Type B pancreatic cell (in vitro differentiated cells): ENCODE measurements at regions not wholly inside any gene's neighbourhood (a gene's known extent, or its start where the extent isn't known, plus 50 kb on each side); places are given as distances from the start of the nearest gene placed in this dataset.

Experiments used
- DNase-seq: peaks from one replicate; pipeline ENCODE4 v3.0.0; 2021; ENCODE audit warnings: mixed read lengths; ENCODE audit not compliant: unreplicated experiment; ENCODE audit errors: extremely low spot score
- H3K27ac Mint-ChIP-seq: 2 replicates; pipeline ENCODE4 v1.8.0; 2021; ENCODE audit warnings: mild to moderate bottlenecking, mixed read lengths
- H3K27me3 Mint-ChIP-seq: 2 replicates; pipeline ENCODE4 v1.8.0; 2021; ENCODE audit warnings: mixed read lengths
- H3K36me3 Mint-ChIP-seq: 2 replicates; pipeline ENCODE4 v1.8.0; 2021; ENCODE audit warnings: mixed read lengths
- H3K4me1 Mint-ChIP-seq: one replicate; pipeline ENCODE4 v1.8.0; 2021; ENCODE audit warnings: mixed read lengths; ENCODE audit not compliant: unreplicated experiment
- H3K4me3 Mint-ChIP-seq: 2 replicates; pipeline ENCODE4 v1.8.0; 2021; ENCODE audit warnings: mild to moderate bottlenecking, mixed read lengths
- H3K9me3 Mint-ChIP-seq: 2 replicates; pipeline ENCODE4 v1.8.0; 2021; ENCODE audit warnings: mixed read lengths
- TF ChIP-seq, protein P1 (sequence below): fragments of 200-600 bp; sonication (generic); conservative IDR thresholded peaks from 2 replicates; pipeline ENCODE4 v1.5.0; 2021; ENCODE audit warnings: antibody characterized with exemption, mild to moderate bottlenecking

DNA sequence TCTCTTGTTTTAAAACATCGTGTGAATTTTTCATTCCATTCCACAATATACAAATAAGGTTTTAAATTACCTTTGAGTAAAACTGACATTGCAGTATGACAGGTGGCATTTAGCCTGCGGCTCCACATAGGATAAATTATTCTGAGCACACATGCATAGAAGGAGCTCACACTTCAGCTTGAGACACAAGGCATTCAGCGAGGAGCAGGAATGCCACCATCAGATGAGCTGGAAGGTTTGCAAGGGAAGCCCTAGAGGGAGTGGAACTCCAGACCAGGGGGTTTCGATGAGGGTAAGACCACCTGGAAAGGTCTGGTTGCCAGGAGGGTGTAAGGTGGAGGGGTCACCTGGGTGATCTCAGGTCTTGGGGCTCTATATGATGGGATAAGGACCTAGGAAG lies 259.0 kb upstream of the ADRA1B start:
- Mint-ChIP-seq H3K27ac (peak overlapping the region; percentile 33), H3K4me1 (no peaks in the 10 kb centered on the region), H3K27me3 (peaks cover 3% of the 10 kb centered on the region), H3K36me3 (no peaks in the 10 kb centered on the region), H3K4me3 (peak overlapping the region; percentile 41), H3K9me3 (no peaks in the 10 kb centered on the region)
- TF ChIP-seq, protein P1, sequence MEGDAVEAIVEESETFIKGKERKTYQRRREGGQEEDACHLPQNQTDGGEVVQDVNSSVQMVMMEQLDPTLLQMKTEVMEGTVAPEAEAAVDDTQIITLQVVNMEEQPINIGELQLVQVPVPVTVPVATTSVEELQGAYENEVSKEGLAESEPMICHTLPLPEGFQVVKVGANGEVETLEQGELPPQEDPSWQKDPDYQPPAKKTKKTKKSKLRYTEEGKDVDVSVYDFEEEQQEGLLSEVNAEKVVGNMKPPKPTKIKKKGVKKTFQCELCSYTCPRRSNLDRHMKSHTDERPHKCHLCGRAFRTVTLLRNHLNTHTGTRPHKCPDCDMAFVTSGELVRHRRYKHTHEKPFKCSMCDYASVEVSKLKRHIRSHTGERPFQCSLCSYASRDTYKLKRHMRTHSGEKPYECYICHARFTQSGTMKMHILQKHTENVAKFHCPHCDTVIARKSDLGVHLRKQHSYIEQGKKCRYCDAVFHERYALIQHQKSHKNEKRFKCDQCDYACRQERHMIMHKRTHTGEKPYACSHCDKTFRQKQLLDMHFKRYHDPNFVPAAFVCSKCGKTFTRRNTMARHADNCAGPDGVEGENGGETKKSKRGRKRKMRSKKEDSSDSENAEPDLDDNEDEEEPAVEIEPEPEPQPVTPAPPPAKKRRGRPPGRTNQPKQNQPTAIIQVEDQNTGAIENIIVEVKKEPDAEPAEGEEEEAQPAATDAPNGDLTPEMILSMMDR, result no peak
- no peak for DNase-seq

DNA sequence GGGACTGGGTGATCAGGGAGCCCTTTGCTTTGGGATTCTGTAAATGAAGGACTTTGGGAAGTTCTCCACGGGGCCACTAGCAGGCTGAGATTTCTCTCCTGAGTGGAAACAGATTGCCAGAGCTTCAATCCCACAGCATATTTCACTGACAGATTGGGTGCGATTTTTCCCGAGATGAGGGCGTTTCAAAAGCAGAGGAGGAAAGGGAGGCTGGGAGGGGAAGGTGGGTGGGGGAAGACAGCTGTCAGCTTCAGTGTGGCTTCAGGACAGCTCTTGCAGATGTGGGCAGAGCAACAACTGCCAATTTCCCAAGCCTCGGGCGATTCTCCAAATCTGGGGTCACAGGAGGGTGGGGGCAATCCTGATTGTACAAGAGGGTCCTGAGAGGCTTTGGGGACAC lies 258.5 kb upstream of the ADRA1B start:
- TF ChIP-seq, protein P1, result no peak
- Mint-ChIP-seq H3K27me3 (peaks cover 3% of the 10 kb centered on the region), H3K4me1 (no peaks in the 10 kb centered on the region), H3K36me3 (no peaks in the 10 kb centered on the region), H3K4me3 (no peak overlapping the region), H3K27ac (peak overlapping the region; percentile 33), H3K9me3 (no peaks in the 10 kb centered on the region)
- DNase-seq, result no peak

DNA sequence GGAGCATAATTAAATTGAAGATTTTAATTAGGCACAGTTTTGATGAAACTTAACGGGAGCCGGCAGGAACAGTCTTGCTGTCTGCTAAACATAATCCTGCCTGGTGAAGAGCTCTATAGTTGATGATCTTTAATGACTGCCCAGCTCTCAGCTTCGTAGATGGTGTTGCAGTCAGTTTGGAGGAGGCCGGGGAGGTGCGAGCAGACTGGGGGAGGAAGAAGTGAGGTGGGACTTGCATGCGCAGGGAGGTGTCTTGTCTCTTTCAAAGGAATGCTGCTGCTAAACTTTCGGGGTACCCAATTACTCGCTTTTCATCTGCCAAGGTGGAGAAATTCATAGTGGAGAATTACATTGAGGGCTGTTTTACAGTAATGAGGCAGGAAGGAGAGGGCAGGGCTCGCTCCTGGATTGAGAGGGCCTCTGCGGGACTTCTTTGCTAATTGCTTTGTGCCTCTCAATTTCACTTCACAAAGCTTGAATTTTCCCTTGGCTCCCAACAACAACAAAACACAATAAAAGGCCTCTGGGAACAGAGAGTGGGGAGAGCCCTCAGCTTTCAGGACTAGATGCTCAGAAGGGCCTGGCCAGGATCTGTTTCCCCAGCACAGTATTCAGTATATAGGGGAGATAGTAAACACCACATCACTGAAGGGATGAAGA lies 257.9 kb upstream of the ADRA1B start:
- no peak overlapping the region for H3K27ac Mint-ChIP-seq

DNA sequence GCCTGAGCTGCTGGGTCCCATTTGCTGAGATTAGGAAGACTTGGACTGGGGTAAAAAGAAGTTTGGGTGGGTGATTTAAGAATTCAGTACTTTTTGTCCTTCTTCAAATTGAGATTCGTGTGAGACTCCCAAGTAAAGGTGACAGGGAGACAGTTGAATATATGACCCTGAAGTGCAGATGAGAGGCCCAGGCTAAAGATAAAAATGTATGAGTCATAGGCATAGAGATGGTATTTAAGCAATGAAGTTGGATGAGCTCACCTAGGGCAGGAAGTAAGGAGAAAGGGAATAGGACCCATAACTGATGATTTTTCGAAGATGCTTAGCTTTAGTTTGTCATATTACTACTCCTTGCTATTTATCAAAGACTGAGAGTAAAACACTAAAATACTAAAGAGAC lies 255.9 kb upstream of the ADRA1B start:
- no peaks in the 10 kb centered on the region for H3K36me3 Mint-ChIP-seq
- TF ChIP-seq, protein P1, result no peak
- H3K4me3 Mint-ChIP-seq, result no peak overlapping the region
- no peaks in the 10 kb centered on the region for H3K9me3 Mint-ChIP-seq
- DNase-seq, result no peak
- H3K4me1 Mint-ChIP-seq, result no peaks in the 10 kb centered on the region
- H3K27me3 Mint-ChIP-seq, result peaks cover 3% of the 10 kb centered on the region
- H3K27ac Mint-ChIP-seq, result no peak overlapping the region

More for the DNA sequence above, 257.9 kb upstream of the ADRA1B start:
- no peaks in the 10 kb centered on the region for H3K36me3 Mint-ChIP-seq
- H3K9me3 Mint-ChIP-seq, result no peaks in the 10 kb centered on the region
- peaks cover 3% of the 10 kb centered on the region for H3K27me3 Mint-ChIP-seq
- DNase-seq, result no peak
- H3K4me3 Mint-ChIP-seq, result no peak overlapping the region
- H3K4me1 Mint-ChIP-seq, result no peaks in the 10 kb centered on the region
- TF ChIP-seq, protein P1, result no peak

DNA sequence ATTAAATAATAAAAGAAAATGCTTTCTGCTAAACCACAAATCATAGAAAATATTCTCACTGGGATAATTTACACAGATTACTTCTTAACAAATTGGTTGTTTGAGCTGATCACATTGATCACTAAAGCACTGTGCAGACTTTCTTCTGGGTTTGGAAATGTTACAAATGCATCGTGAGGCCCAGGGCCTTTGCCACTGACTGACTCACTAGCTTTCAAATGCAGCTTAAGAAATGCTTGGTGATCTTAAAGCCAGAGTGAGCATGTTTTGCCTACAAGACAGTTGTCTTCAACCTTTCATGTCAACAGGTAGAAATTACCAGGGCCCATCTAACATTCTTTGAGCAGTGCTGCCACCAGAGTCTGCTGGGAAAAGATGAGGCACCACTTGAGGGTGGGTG lies 252.3 kb upstream of the ADRA1B start:
- H3K27ac Mint-ChIP-seq, result no peak overlapping the region
- no peak overlapping the region for H3K4me3 Mint-ChIP-seq
- TF ChIP-seq, protein P1, result no peak
- no peaks in the 10 kb centered on the region for H3K9me3 Mint-ChIP-seq
- no peak for DNase-seq
- H3K27me3 Mint-ChIP-seq, result no peaks in the 10 kb centered on the region
- H3K36me3 Mint-ChIP-seq, result no peaks in the 10 kb centered on the region
- H3K4me1 Mint-ChIP-seq, result no peaks in the 10 kb centered on the region

DNA sequence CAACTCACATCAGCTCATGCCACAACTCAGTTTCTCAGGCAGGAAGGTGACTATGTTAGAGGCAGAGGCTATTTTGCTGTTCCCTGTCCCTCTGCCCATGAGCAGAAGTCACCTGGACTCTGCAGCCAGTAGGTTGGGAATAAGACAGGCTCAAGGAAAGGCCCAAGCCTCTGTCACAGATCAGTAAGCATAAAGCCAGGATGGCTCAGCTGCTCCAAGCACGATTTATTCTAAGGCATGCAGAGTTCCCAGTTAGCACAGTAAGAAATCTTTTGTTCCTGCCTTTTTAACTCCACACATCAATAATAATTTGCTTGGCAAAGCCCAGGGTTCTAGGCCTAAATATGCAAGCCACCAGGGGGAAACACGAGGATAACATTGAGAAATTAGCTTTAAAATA lies 249.0 kb upstream of the ADRA1B start:
- no peak for DNase-seq
- TF ChIP-seq, protein P1, result no peak
- Mint-ChIP-seq H3K27me3 (no peaks in the 10 kb centered on the region), H3K4me1 (no peaks in the 10 kb centered on the region), H3K27ac (no peak overlapping the region), H3K9me3 (no peaks in the 10 kb centered on the region), H3K4me3 (no peak overlapping the region), H3K36me3 (no peaks in the 10 kb centered on the region)
